Mesodermal cell (in vitro differentiated cells): ENCODE measurements at regions not wholly inside any gene's neighbourhood (a gene's known extent, or its start where the extent isn't known, plus 50 kb on each side); places are given as distances from the start of the nearest gene placed in this dataset.

Experiments
- H3K27ac ChIP-seq: 2 replicates; pipeline ENCODE4 v1.7.0; 2013; ENCODE audit warnings: mild to moderate bottlenecking, low read depth, low read length, moderate library complexity; ENCODE audit not compliant: severe bottlenecking
- H3K36me3 ChIP-seq: 2 replicates; pipeline ENCODE4 v1.7.1; 2013; ENCODE audit warnings: mild to moderate bottlenecking, low read length, moderate library complexity; ENCODE audit not compliant: control insufficient read depth, insufficient read depth
- H3K4me1 ChIP-seq: one replicate; pipeline ENCODE4 v1.7.1; 2013; ENCODE audit warnings: mild to moderate bottlenecking, low read length; ENCODE audit not compliant: insufficient read depth, control insufficient read depth, poor library complexity, severe bottlenecking
- H3K4me3 ChIP-seq: 2 replicates; pipeline ENCODE4 v1.7.0; 2013; ENCODE audit warnings: low read length, control low read depth, mild to moderate bottlenecking; ENCODE audit not compliant: insufficient read depth, poor library complexity, severe bottlenecking; ENCODE audit errors: extremely low read depth
- H3K9me3 ChIP-seq: 2 replicates; pipeline ENCODE4 v1.7.1; 2013; ENCODE audit warnings: mild to moderate bottlenecking, low read length, moderate library complexity; ENCODE audit not compliant: control insufficient read depth
- WGBS, 2 experiments: methylation state at CpG; one replicate each; pipeline ENCODE4 v1.1.5; 2013; ENCODE audit warnings: missing lambda C conversion rate in 2 of 2; ENCODE audit not compliant: insufficient coverage in 2 of 2; 5-methylcytosine and 5-hydroxymethylcytosine counted together

DNA sequence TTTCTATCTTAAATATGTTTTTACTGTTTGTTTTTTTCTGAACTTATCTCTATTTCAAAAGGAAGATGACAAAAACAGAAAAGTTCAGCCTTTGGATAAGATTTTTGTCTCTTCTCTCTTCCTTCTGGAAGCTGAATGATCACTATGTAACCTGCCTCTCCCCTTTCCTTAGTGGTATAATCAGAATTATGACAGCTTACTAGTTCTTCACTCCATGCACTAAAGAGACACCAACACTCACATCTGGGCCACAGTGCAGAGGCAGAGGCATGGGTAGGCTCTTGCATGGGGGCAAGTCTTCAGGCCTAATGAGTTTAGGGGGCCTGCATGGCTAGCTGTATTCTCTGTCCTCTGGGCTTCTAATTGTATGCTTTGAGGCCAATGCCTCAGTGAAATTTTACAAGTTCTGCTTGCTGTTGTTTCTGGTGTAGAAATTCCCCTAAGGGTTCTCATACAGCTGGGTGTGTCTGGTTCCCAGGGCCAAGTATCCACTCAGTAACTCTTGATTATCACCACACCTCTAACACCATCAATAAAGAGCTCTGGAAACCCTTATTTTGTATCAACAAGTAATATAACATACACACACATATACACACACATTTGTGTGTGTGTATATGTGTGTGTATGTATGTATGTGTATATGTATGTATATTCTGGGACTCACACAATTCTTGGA is 96.8 kb upstream of the POM121L12 start:
- H3K9me3 ChIP-seq: no peaks in the 10 kb centered on the region
- no peak overlapping the region for H3K4me3 ChIP-seq
- H3K4me1 ChIP-seq: peaks cover 4% of the 10 kb centered on the region
- no peaks in the 10 kb centered on the region for H3K36me3 ChIP-seq
- H3K27ac ChIP-seq: no peak overlapping the region

DNA sequence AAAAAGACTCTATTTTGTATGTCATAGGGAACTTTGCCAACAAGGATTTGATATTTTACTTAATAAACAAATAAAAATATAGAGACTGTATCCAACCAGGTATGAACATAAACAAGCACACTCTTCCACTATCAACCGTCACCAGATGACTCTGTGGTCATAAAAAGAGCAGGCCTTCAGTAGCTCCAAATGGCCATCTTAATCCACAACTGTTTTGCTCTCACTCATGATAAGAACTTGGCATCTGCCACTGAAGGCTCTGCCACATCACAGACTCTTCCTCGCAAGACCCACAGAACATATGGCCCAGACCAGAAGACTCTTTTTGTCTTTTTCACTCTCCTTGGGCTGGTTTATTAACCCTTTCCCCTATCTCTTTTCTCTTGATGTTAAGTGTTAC is 98.7 kb upstream of the POM121L12 start:
- H3K27ac ChIP-seq: no peak overlapping the region
- H3K36me3 ChIP-seq: no peaks in the 10 kb centered on the region
- H3K4me1 ChIP-seq: peaks cover 4% of the 10 kb centered on the region
- WGBS, 2 experiments: 45 to 100% methylated on average over 1 to 2 of the region's 2 CpGs
- H3K9me3 ChIP-seq: no peaks in the 10 kb centered on the region
- no peak overlapping the region for H3K4me3 ChIP-seq

DNA sequence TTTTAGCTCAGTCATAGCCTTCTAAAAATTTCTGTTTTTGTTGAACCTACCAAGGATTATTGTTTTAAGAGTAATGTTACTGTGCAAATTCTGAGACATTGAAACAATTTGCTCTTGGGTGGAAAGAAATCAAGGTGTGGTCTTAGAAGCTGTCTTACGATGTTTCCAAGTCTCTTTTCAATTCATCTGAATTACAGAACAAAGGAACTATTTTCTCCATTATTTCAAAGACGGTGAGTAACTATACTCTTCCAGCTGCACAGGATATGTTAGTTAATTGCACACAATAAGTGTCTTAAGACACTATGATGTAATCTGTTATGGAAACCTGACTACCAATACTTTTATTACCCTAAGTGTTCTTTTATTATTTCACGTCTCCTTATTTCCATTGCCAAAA is 106.8 kb upstream of the POM121L12 start:
- H3K4me3 ChIP-seq: no peak overlapping the region
- H3K36me3 ChIP-seq: no peaks in the 10 kb centered on the region
- H3K27ac ChIP-seq: no peak overlapping the region
- no peaks in the 10 kb centered on the region for H3K4me1 ChIP-seq
- no peaks in the 10 kb centered on the region for H3K9me3 ChIP-seq
- WGBS, 2 experiments: 100% methylated on average over 1 of the region's 3 CpGs; no CpG with 5 or more reads in 1 of the 2 experiments

DNA sequence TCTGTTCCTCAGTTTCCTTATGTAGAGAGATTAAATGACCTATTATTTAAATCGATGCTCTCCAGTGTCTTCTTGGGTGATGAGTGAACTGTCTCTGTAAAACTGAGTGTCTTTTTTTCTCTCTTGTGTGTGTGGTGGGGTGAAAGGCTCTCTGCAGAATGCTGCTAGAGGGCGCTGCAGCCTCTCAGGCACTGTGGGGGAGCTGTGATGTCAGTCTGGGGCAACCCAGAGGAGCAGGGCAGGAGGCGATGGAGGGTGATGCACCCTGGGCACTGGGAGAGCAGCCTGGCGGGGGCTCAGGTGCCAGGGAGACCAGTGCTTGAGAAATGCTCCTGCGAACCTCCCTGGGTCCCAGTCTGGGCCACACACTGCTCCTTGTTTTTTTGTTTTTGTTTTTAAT is 110.1 kb upstream of the POM121L12 start:
- no peak overlapping the region for H3K4me3 ChIP-seq
- H3K36me3 ChIP-seq: no peaks in the 10 kb centered on the region
- H3K4me1 ChIP-seq: no peaks in the 10 kb centered on the region
- H3K9me3 ChIP-seq: no peaks in the 10 kb centered on the region
- no peak overlapping the region for H3K27ac ChIP-seq
- WGBS, 2 experiments: 90 to 96% methylated on average over 2 of the region's 5 CpGs

DNA sequence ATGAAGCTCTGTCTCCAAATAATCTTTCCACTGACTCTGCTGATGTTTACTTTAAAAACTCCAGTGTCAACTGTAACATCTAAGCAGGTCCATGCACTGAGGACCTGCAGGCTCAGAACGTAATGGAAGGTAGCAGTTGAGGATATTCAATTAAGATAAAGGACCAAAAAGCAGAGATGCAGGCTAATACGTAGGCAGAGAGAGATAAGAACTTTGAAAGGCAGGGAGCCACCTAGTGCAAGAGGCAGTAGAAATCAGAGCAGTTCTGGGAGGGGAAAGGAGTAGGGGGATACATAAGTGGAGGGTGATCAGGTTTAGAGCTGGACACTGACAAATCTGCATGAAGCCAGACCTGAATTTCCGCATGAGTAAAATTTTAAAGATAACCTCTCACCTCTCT is 114.5 kb upstream of the POM121L12 start:
- Histone ChIP-seq H3K27ac (no peak overlapping the region), H3K9me3 (no peaks in the 10 kb centered on the region), H3K36me3 (no peaks in the 10 kb centered on the region), H3K4me3 (no peak overlapping the region), H3K4me1 (no peaks in the 10 kb centered on the region)
- 42 to 64% methylated on average over 2 to 3 of the region's 3 CpGs for WGBS, 2 experiments

DNA sequence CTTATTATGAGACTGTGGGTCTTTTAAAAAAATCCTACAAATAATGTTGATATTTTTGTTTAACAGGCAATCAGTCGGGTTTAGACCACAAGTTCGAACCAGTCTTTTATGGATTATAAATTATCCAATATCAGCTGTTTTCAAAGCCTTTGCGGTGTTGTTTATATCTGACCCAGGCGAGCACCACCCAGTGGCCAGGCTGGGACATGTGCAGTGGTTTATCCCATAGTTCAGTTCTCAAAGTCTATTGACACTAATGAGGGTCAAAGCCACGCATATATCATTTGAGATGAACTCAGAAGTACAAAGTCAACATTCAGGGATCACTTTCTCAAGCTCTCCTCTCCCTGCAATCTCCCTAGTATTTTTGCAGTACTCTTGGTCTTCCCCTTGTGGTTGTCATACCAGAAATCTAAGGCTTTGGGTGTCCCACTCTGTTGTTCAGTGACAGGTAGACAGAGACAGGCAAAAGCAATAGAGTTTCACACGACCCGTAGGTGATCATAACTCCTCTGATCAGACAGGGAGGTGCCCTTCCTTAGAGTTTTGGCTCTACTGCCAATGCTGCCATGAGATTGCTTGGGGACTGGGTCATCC is 117.4 kb upstream of the POM121L12 start:
- no peak overlapping the region for H3K4me3 ChIP-seq
- no peaks in the 10 kb centered on the region for H3K4me1 ChIP-seq
- no peaks in the 10 kb centered on the region for H3K36me3 ChIP-seq
- no peak overlapping the region for H3K27ac ChIP-seq
- no peaks in the 10 kb centered on the region for H3K9me3 ChIP-seq
- WGBS, 2 experiments: 48 to 53% methylated on average over 3 to 5 of the region's 7 CpGs

DNA sequence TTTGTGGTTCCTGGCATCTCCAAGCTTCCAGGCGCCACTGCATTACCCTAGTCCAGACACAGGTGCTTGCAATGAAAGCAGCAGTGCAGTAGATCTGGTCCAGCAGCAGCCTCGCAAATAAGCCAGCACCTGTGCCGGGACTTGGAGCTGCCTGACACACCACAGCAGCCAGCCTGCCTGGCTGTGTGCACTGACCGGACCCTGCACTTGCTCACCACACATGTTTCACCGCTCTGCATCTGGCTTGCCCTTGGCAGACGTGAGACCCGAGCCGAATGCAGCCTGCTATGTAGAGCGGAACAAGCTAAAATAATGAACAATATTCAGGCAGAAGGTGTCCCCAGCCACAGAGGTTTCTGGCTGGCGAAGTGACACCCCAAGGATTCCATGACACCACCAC is 123.6 kb upstream of the POM121L12 start:
- H3K9me3 ChIP-seq: peaks cover 5% of the 10 kb centered on the region
- H3K36me3 ChIP-seq: no peaks in the 10 kb centered on the region
- H3K27ac ChIP-seq: no peak overlapping the region
- WGBS, 2 experiments: 91 to 94% methylated on average over 9 of the region's 10 CpGs
- H3K4me3 ChIP-seq: no peak overlapping the region
- no peaks in the 10 kb centered on the region for H3K4me1 ChIP-seq

DNA sequence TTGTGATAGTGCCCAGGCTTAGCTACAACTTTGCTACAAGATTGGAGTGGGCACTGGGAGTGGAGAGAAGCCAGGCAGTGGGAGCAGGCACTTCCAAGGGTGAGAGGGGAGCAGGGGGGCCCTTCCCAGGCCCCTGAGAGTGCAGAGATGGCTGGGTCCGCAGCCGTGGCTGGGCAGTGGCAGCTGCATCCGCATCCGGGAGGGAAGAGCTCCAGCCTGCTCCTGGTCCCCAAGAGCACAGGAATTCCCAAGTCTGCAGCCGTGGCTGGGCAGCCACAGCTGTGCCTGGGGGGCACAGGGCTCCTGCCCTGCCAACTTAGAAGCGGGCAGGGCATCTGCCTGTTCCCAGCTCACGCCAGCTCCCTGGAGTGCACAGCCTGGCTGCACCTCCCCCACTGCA is 124.1 kb upstream of the POM121L12 start:
- Histone ChIP-seq H3K27ac (no peak overlapping the region), H3K9me3 (peaks cover 5% of the 10 kb centered on the region), H3K4me1 (no peaks in the 10 kb centered on the region), H3K4me3 (no peak overlapping the region), H3K36me3 (no peaks in the 10 kb centered on the region)
- 88 to 94% methylated on average over 7 of the region's 7 CpGs for WGBS, 2 experiments

DNA sequence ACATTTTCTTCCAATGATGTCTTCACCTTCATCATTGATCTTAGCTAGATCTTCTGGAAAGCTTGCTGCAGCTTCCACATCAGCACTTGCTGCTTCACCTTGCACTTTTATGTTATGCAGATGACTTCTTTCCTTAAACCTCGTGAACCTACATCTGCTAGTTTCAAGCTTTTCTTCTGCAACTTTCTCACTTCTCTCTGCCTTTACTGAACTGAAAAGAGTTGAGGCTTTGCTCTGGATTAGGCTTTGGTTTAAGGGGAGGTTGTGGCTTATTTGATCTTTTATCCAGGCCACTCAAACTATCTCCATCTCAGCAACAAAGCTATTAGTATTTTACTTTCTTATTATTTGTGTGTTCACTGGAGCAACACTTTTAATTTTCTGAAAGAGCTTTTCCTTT is 125.5 kb upstream of the POM121L12 start:
- 60% methylated on average over 1 of the region's 1 CpG; no CpG with 5 or more reads in 1 of the 2 experiments for WGBS, 2 experiments
- Histone ChIP-seq H3K4me3 (no peak overlapping the region), H3K9me3 (peaks cover 5% of the 10 kb centered on the region), H3K36me3 (no peaks in the 10 kb centered on the region), H3K4me1 (no peaks in the 10 kb centered on the region), H3K27ac (no peak overlapping the region)

DNA sequence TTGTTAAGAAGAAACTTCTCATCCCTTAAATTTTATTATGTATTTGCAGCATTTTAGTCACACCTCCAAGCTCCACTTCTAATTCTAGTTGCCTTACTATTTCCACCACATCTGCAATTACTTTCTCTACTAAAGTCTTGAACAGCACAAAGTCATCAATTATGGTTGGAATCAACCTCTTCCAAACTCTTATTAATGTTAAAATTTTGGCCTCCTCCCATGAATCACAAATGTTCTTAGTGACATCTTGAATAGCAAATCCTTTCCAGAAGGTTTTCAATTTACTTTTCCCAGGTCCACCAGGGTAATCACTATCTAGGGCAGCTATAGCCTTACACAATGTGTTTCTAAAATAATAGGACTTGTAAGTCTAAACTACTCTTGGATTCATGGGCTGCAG is 126.3 kb upstream of the POM121L12 start:
- Histone ChIP-seq H3K27ac (no peak overlapping the region), H3K9me3 (peaks cover 5% of the 10 kb centered on the region)

DNA sequence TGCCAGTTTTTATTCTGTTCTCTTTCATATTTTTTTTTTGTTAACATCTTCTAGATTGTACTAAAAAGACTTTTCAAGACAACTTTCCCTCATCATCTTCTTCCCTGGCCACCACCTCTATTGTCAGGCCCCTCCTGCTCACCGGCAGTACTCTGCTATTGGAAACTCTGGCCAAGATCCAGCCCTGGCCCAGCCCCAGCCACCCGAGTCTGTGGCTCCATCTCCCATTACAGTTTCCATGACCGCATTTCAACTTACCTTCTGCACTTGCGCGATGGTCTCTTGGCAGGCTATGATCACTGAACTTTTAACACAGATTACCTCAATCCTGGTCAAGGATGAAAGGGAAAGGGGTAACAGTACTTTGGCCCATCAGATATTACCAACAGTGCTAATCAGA is 137.7 kb upstream of the POM121L12 start:
- H3K27ac ChIP-seq: no peak overlapping the region
- no peaks in the 10 kb centered on the region for H3K4me1 ChIP-seq
- no peaks in the 10 kb centered on the region for H3K9me3 ChIP-seq
- H3K4me3 ChIP-seq: no peak overlapping the region
- H3K36me3 ChIP-seq: no peaks in the 10 kb centered on the region
- WGBS, 2 experiments: 94 to 100% methylated on average over 1 to 5 of the region's 5 CpGs

More for the DNA sequence above, 126.3 kb upstream of the POM121L12 start:
- Histone ChIP-seq H3K4me3 (no peak overlapping the region), H3K36me3 (no peaks in the 10 kb centered on the region), H3K4me1 (no peaks in the 10 kb centered on the region)
